ENCODE measurements at regions not wholly inside any gene's neighbourhood (a gene's known extent, or its start where the extent isn't known, plus 50 kb on each side); places are given as distances from the start of the nearest gene placed in this dataset.
A peak's percentile ranks its signal among the peaks of the same experiment; 100 is the strongest.

- DNase-seq, result no peak
- ChIA-PET POLR2A (no interaction called here), CTCF (no interaction called here)
- intact Hi-C loops (cut with micrococcal nuclease), result no loop called here
- Mint-ChIP-seq H3K4me3 (no peak overlapping the region), H3K4me1 (ENCODE audit: low read depth) (peaks cover 77% of the 10 kb centered on the region), H3K36me3 (ENCODE audit: low read depth) (peaks cover 41% of the 10 kb centered on the region), H3K27me3 (no peaks in the 10 kb centered on the region), H3K9me3 (peaks cover 28% of the 10 kb centered on the region), H3K27ac (peak overlapping the region; percentile 57)
- ATAC-seq, result no peak
- TF ChIP-seq CTCF (IDR thresholded peaks at IDR 0.05), result no peak
Measured at GRCh38 chr12:47385653-47386052, 305.9 kb upstream of the AMIGO2 start.

GRCh38 chr12:47383942-47384341 lies 304.2 kb upstream of the AMIGO2 start:
- intact Hi-C loops (cut with micrococcal nuclease), result no loop called here
- Mint-ChIP-seq H3K9me3 (peaks cover 23% of the 10 kb centered on the region), H3K4me3 (no peak overlapping the region), H3K36me3 (ENCODE audit: low read depth) (peaks cover 39% of the 10 kb centered on the region), H3K27ac (peak overlapping the region; percentile 73), H3K27me3 (no peaks in the 10 kb centered on the region), H3K4me1 (ENCODE audit: low read depth) (peaks cover 78% of the 10 kb centered on the region)
- no peak for ATAC-seq
- TF ChIP-seq CTCF (IDR thresholded peaks at IDR 0.05), result no peak
- ChIA-PET POLR2A (interaction anchor here (1.2 to 1.5 kb wide), 3 partner anchors 8 to 29 kb away, joined by 4 to 5 read pairs (median 4); no protein-coding TSS in a partner anchor), CTCF (interaction anchor here (1.0 to 1.2 kb wide), 3 partner anchors 14 to 352 kb away, joined by 3 to 6 read pairs (median 3); no protein-coding TSS in a partner anchor)
- no peak for DNase-seq

GRCh38 chr12:47382305-47382704 lies 302.5 kb upstream of the AMIGO2 start:
- peak; percentile 51 for ATAC-seq
- Mint-ChIP-seq H3K9me3 (peaks cover 16% of the 10 kb centered on the region), H3K4me3 (no peak overlapping the region), H3K36me3 (ENCODE audit: low read depth) (peaks cover 26% of the 10 kb centered on the region), H3K27me3 (no peaks in the 10 kb centered on the region), H3K4me1 (ENCODE audit: low read depth) (peaks cover 76% of the 10 kb centered on the region), H3K27ac (no peak overlapping the region)
- intact Hi-C loops (cut with micrococcal nuclease), result no loop called here
- CTCF ChIA-PET, result interaction anchor here (0.7 to 4.2 kb wide), 3 partner anchors 14 to 350 kb away, joined by 3 to 25 read pairs (median 3); no protein-coding TSS in a partner anchor
- TF ChIP-seq CTCF (IDR thresholded peaks at IDR 0.05), result no peak
- POLR2A ChIA-PET, result no interaction called here
- peak; percentile 40 for DNase-seq

- CTCF ChIA-PET, result interaction anchor here (1.2 to 4.2 kb wide), 4 partner anchors 10 to 346 kb away, joined by 5 to 25 read pairs (median 8); no protein-coding TSS in a partner anchor
- H3K4me1 Mint-ChIP-seq (ENCODE audit: low read depth), result peaks cover 55% of the 10 kb centered on the region
Measured at GRCh38 chr12:47378907-47379306, 299.1 kb upstream of the AMIGO2 start.

More at GRCh38 chr12:47378907-47379306, 299.1 kb upstream of the AMIGO2 start:
- intact Hi-C loops (cut with micrococcal nuclease), result no loop called here
- Mint-ChIP-seq H3K27me3 (no peaks in the 10 kb centered on the region), H3K27ac (peak overlapping the region; percentile 72), H3K9me3 (peaks cover 30% of the 10 kb centered on the region), H3K36me3 (ENCODE audit: low read depth) (peaks cover 34% of the 10 kb centered on the region), H3K4me3 (no peak overlapping the region)
- TF ChIP-seq CTCF (IDR thresholded peaks at IDR 0.05), result no peak
- DNase-seq (no peak), ATAC-seq (no peak)
- POLR2A ChIA-PET, result interaction anchor here (1.3 kb wide), 1 partner anchor 10 kb away, joined by 3 read pairs; no protein-coding TSS in a partner anchor

All from activated CD8-positive, alpha-beta T cell treated with anti-CD3 and anti-CD28 coated beads for 36 hours (primary cell).